SU-DHL-6 (cell line): ENCODE measurements at regions not wholly inside any gene's neighbourhood (a gene's known extent, or its start where the extent isn't known, plus 50 kb on each side); places are given as distances from the start of the nearest gene placed in this dataset.

Source experiments
- H2AFZ ChIP-seq: fragments of 200-600 bp; sonication (generic); 2 replicates; pipeline ENCODE4 v1.6.1; 2014; ENCODE audit warnings: low read depth, mild to moderate bottlenecking, moderate library complexity, mixed read lengths, antibody characterized with exemption, low read length; ENCODE audit not compliant: severe bottlenecking
- H3F3A ChIP-seq: fragments of 200-600 bp; shearing (Covaris generic); 2 replicates; pipeline ENCODE4 v1.6.0; 2016; ENCODE audit warnings: antibody characterized with exemption, mild to moderate bottlenecking; ENCODE audit not compliant: insufficient read depth
- H3K27ac ChIP-seq: fragments of 200-600 bp; sonication (generic); 2 replicates; pipeline ENCODE4 v1.5.1; 2016; ENCODE audit warnings: low read depth, mild to moderate bottlenecking, low read length, moderate library complexity, mixed read lengths
- H3K27me3 ChIP-seq: fragments of 200-600 bp; sonication (generic), shearing (Covaris generic); 2 replicates; pipeline ENCODE4 v1.6.0; 2014; ENCODE audit warnings: mild to moderate bottlenecking, low read length
- H3K36me3 ChIP-seq: fragments of 200-600 bp; sonication (generic); 2 replicates; pipeline ENCODE4 v1.6.1; 2014; ENCODE audit warnings: mild to moderate bottlenecking, low read length, mixed read lengths
- H3K4me2 ChIP-seq: fragments of 300-600, 200-600 bp; shearing (Covaris generic), sonication (generic); 2 replicates; pipeline ENCODE4 v1.6.0; 2014; ENCODE audit warnings: low read length, low read depth, mild to moderate bottlenecking; ENCODE audit not compliant: poor library complexity, severe bottlenecking
- H3K4me3 ChIP-seq: fragments of 200-600 bp; sonication (generic); 2 replicates; pipeline ENCODE4 v1.5.1; 2014; ENCODE audit warnings: antibody characterized with exemption, low read length, mild to moderate bottlenecking, mixed read lengths; ENCODE audit not compliant: insufficient read depth, poor library complexity, severe bottlenecking
- H3K79me2 ChIP-seq: fragments of 200-600 bp; sonication (generic); 2 replicates; pipeline ENCODE4 v1.6.1; 2014; ENCODE audit warnings: mild to moderate bottlenecking, low read length, moderate library complexity; ENCODE audit not compliant: insufficient read depth
- H3K9ac ChIP-seq: fragments of 200-600 bp; sonication (generic); 2 replicates; pipeline ENCODE4 v1.7.0; 2014; ENCODE audit warnings: mild to moderate bottlenecking, low read length
- H3K9me2 ChIP-seq: fragments of 200-600 bp; sonication (generic); replicated peaks from 2 replicates; pipeline ENCODE4 v1.6.1; 2014; ENCODE audit warnings: low read length; ENCODE audit not compliant: insufficient read depth
- H3K9me3 ChIP-seq: fragments of 200-600 bp; sonication (generic); 2 replicates; pipeline ENCODE4 v1.6.1; 2014; ENCODE audit warnings: low read length, mixed read lengths; ENCODE audit not compliant: insufficient read depth
- H4K20me1 ChIP-seq: fragments of 200-600 bp; sonication (generic); 2 replicates; pipeline ENCODE4 v1.6.1; 2014; ENCODE audit warnings: low read depth, mild to moderate bottlenecking, antibody characterized with exemption, low read length, moderate library complexity, mixed read lengths
- CTCF ChIP-seq: fragments of 200-600 bp; sonication (generic); IDR thresholded peaks from one replicate; pipeline ENCODE4 v1.5.1; 2017; ENCODE audit warnings: antibody characterized with exemption, mild to moderate bottlenecking, low read length, moderate library complexity; ENCODE audit not compliant: insufficient read depth, poor library complexity, severe bottlenecking
- EZH2phosphoT487 ChIP-seq: fragments of 200-600 bp; sonication (generic), shearing (Covaris generic); conservative IDR thresholded peaks from 2 replicates; pipeline ENCODE4 v1.6.1; 2018; ENCODE audit warnings: mild to moderate bottlenecking, antibody characterized with exemption, low read length, moderate library complexity, mixed read lengths

DNA sequence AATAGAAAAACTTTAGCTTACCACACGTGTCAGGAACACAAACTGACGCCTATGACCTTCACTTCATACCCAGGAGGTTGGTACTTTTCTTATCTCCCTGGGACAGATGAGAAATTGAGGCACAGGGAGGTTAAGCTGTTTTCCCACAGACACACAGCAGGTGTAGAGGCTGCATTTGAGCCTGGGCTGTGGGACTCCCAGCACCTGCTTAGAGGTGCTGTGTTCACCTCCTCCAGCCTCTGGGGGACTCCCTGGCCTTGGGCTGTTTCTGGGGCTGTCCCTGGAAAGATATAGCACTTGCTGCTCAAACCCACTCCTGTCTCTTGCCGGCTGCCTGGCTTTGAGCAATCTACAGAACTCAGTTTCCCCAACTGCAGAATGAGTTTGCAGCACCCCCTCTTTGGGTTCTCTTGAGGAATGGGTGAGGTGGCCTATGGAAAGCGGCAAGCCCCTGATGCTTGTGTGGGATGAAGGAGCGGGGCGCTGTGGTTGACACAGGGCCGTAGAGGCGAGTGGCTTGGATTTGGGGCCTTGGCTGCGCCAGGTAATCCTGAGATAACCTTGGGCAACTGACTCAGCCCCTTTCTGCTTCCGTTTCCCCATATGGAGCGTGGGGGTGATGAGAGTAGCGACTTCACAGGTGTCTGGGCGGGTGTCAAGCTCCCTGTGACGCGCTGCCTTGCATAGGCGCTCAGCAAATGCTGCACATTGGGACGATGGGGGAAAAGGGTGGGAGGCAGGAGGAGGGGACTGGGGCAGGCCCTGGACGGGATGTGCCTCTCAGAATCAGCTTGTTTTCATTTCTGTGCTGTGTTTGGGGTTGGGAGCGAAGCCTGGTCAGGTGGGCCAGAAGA, 104.5 kb upstream of the CIBAR2 start:
- Histone ChIP-seq H4K20me1 (no peaks in the 10 kb centered on the region), H3K27me3 (no peaks in the 10 kb centered on the region), H3K9me2 (no peaks in the 10 kb centered on the region), H3K4me2 (no peak overlapping the region), H2AFZ (no peak overlapping the region), H3K79me2 (no peaks in the 10 kb centered on the region), H3K4me3 (no peak overlapping the region), H3K36me3 (no peaks in the 10 kb centered on the region), H3K9ac (no peak overlapping the region), H3F3A (no peaks in the 10 kb centered on the region), H3K9me3 (no peaks in the 10 kb centered on the region), H3K27ac (no peak overlapping the region)
- no peak for TF ChIP-seq CTCF
- TF ChIP-seq EZH2phosphoT487, result no peak

GRCh38 chr16:85220125-85220839, 108.0 kb upstream of the CIBAR2 start:
- Histone ChIP-seq H3F3A (no peaks in the 10 kb centered on the region), H3K4me2 (no peak overlapping the region), H3K9me2 (no peaks in the 10 kb centered on the region), H3K36me3 (no peaks in the 10 kb centered on the region), H3K79me2 (no peaks in the 10 kb centered on the region), H3K9me3 (no peaks in the 10 kb centered on the region), H3K27me3 (no peaks in the 10 kb centered on the region), H2AFZ (no peak overlapping the region), H3K4me3 (no peak overlapping the region), H3K27ac (no peak overlapping the region), H4K20me1 (no peaks in the 10 kb centered on the region), H3K9ac (no peak overlapping the region)
- TF ChIP-seq CTCF (no peak), EZH2phosphoT487 (no peak)

DNA sequence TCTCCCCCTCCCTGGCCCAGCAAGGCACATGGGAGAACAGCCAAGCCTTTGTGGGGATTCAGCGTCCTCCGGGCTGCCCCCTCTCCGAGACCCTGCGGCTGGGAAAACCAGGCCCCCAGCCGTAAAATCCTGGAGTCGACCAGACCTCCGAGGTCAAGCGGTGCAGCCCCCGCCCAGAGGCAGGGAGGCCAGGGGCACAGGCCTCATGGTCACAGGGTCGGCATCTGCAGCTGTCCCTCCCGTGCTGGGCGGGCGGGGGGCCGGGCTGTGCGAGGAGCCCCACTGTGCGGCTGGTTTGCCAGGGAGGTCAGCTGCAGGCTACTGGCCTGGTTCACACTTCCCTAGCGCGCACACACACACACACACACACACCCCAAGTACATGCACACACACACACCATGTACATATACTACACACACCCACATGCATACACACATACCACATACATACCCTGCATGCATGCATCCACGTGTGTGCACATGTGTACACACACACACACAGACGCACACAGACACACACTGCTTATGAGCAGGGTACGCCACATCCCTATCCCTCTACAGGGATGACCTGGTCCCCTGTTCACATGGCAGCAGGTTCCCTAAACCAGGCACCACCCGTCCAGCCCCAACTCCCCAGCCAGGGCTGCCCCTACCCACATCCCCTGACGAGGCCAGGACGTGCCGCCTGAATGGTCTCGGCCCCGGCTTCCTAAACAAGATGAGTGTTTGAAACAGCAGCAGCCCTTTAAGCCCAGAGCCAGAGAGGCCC, 108.9 kb upstream of the CIBAR2 start:
- Histone ChIP-seq H3K4me3 (no peak overlapping the region), H3F3A (no peaks in the 10 kb centered on the region), H3K79me2 (no peaks in the 10 kb centered on the region), H3K9me2 (no peaks in the 10 kb centered on the region), H3K36me3 (no peaks in the 10 kb centered on the region), H3K27ac (no peak overlapping the region), H2AFZ (no peak overlapping the region), H3K9me3 (no peaks in the 10 kb centered on the region), H3K27me3 (no peaks in the 10 kb centered on the region), H3K9ac (no peak overlapping the region), H4K20me1 (no peaks in the 10 kb centered on the region), H3K4me2 (no peak overlapping the region)
- TF ChIP-seq EZH2phosphoT487 (no peak), CTCF (no peak)
